H1 (cell line): ENCODE measurements at regions not wholly inside any gene's neighbourhood (a gene's known extent, or its start where the extent isn't known, plus 50 kb on each side); places are given as distances from the start of the nearest gene placed in this dataset.

Experiments used
- CTCF ChIA-PET: fragments of 300-600 bp; sonication (Branson Sonifier 250); formaldehyde crosslinking; loops from one replicate; lab custom pipeline; 2021; ENCODE audit not compliant: partially characterized antibody; lab: Charles Lee
- POLR2A ChIA-PET: fragments of 300-600 bp; sonication (Branson Sonifier 250); formaldehyde crosslinking; loops from one replicate; lab custom pipeline; 2021; ENCODE audit warnings: inconsistent platforms; ENCODE audit not compliant: partially characterized antibody; lab: Charles Lee
- DNase-seq, 2 experiments: peaks; one replicate each; pipeline versions ENCODE4 v3.0.0 to v3.0.0-alpha.2; 2010 to 2022; ENCODE audit warnings: low spot score in 2 of 2, low read depth in 1 of 2, mixed read lengths in 1 of 2
- FAIRE-seq: peaks from 2 replicates; lab custom pipeline; 2011; peaks lifted over from hg19 to GRCh38; lab: Jason Lieb, UNC
- H2AFZ ChIP-seq: 2 replicates; pipeline ENCODE4 v1.8.1; 2012; ENCODE audit warnings: low read length, inconsistent platforms
- H2AK5ac ChIP-seq: 2 replicates; pipeline ENCODE4 v1.6.1; 2013; ENCODE audit warnings: low read depth, low read length
- H2BK120ac ChIP-seq: replicated peaks from 2 replicates; pipeline ENCODE3; 2013; ENCODE audit warnings: low read depth, low read length, inconsistent platforms
- H2BK12ac ChIP-seq: 2 replicates; pipeline ENCODE4 v1.6.1; 2013; ENCODE audit warnings: low read depth, low read length
- H2BK15ac ChIP-seq: 2 replicates; pipeline ENCODE4 v1.6.1; 2013; ENCODE audit warnings: low read length
- H2BK20ac ChIP-seq: 2 replicates; pipeline ENCODE4 v1.6.1; 2013; ENCODE audit warnings: low read length
- H2BK5ac ChIP-seq: 2 replicates; pipeline ENCODE4 v1.6.1; 2013; ENCODE audit warnings: low read depth, low read length
- H3K14ac ChIP-seq: 2 replicates; pipeline ENCODE4 v1.6.1; 2013; ENCODE audit warnings: inconsistent platforms; ENCODE audit not compliant: insufficient read length
- H3K18ac ChIP-seq: 2 replicates; pipeline ENCODE4 v1.6.1; 2013; ENCODE audit warnings: low read length; ENCODE audit errors: extremely low read depth
- H3K23ac ChIP-seq: 2 replicates; pipeline ENCODE4 v1.6.1; 2013; ENCODE audit warnings: inconsistent platforms; ENCODE audit not compliant: insufficient read length
- H3K23me2 ChIP-seq: 2 replicates; pipeline ENCODE4 v1.6.1; 2013; ENCODE audit warnings: low read depth, low read length
- H3K27ac ChIP-seq: 2 replicates; pipeline ENCODE4 v1.6.1; 2011; ENCODE audit warnings: low read depth, low read length, inconsistent platforms
- H3K27me3 ChIP-seq, 4 experiments: replicated peaks in 1 of 4; 1 replicate in 1 of 4; 2 replicates in 3 of 4; pipeline versions ENCODE4 v1.6.1 to v1.8.1; 2011 to 2013; ENCODE audit warnings: low read length in 3 of 4, mild to moderate bottlenecking in 3 of 4, inconsistent platforms in 2 of 4, mixed read lengths in 2 of 4, moderate library complexity in 1 of 4; ENCODE audit not compliant: control insufficient read depth in 3 of 4, insufficient read depth in 3 of 4; ENCODE audit errors: extremely low read depth in 1 of 4
- H3K36me3 ChIP-seq, 4 experiments: 2 replicates each; pipeline versions ENCODE4 v1.6.1 to v1.8.1; 2011 to 2013; ENCODE audit warnings: mild to moderate bottlenecking in 4 of 4, low read length in 3 of 4, moderate library complexity in 2 of 4, control low read depth in 1 of 4, inconsistent platforms in 1 of 4; ENCODE audit not compliant: insufficient read depth in 4 of 4, control insufficient read depth in 2 of 4
- H3K4ac ChIP-seq: replicated peaks from 2 replicates; pipeline ENCODE3; 2013; ENCODE audit warnings: low read length, low read depth, mixed read lengths, inconsistent platforms; ENCODE audit not compliant: insufficient read length
- H3K4me1 ChIP-seq, 4 experiments: replicated peaks in 1 of 4; 1 replicate in 1 of 4; 2 replicates in 3 of 4; pipeline versions ENCODE4 v1.6.1 to v1.8.1; 2011 to 2013; ENCODE audit warnings: low read length in 3 of 4, inconsistent platforms in 2 of 4, mixed read lengths in 1 of 4; ENCODE audit not compliant: insufficient read depth in 4 of 4, control insufficient read depth in 3 of 4
- H3K4me2 ChIP-seq, 2 experiments: 2 replicates each; pipeline versions ENCODE4 v1.6.1 to v1.8.1; 2011 to 2013; ENCODE audit warnings: low read depth in 2 of 2, low read length in 2 of 2, control low read depth in 1 of 2, inconsistent platforms in 1 of 2, mild to moderate bottlenecking in 1 of 2; ENCODE audit not compliant: insufficient read depth in 1 of 2
- H3K4me3 ChIP-seq, 4 experiments: fragments of 200-600, 300-600 bp in 1 of 4; sonication (generic), shearing (Covaris generic), sonication (Bioruptor Twin) in 1 of 4; 2 replicates each; pipeline versions ENCODE4 v1.5.1 to v1.8.1; 2011 to 2016; ENCODE audit warnings: low read length in 4 of 4, low read depth in 3 of 4, control low read depth in 2 of 4, inconsistent platforms in 2 of 4, mild to moderate bottlenecking in 2 of 4, mixed read lengths in 1 of 4, moderate library complexity in 1 of 4; ENCODE audit not compliant: insufficient read depth in 2 of 4; ENCODE audit errors: extremely low read depth in 1 of 4
- H3K56ac ChIP-seq: replicated peaks from 2 replicates; pipeline ENCODE3; 2013; ENCODE audit warnings: low read depth, mild to moderate bottlenecking, mixed read lengths, low read length, inconsistent platforms; ENCODE audit not compliant: insufficient read length
- H3K79me1 ChIP-seq: 2 replicates; pipeline ENCODE4 v1.6.1; 2013; ENCODE audit warnings: low read depth, low read length, control low read depth
- H3K79me2 ChIP-seq, 2 experiments: 2 replicates each; pipeline versions ENCODE4 v1.6.1 to v1.8.1; 2012 to 2013; ENCODE audit warnings: low read length in 2 of 2, mild to moderate bottlenecking in 2 of 2, inconsistent platforms in 1 of 2; ENCODE audit not compliant: insufficient read depth in 2 of 2, control insufficient read depth in 1 of 2
- H3K9ac ChIP-seq, 4 experiments: replicated peaks in 1 of 4; 1 replicate in 1 of 4; 2 replicates in 3 of 4; pipeline versions ENCODE4 v1.6.1 to v1.8.1; 2011 to 2013; ENCODE audit warnings: low read depth in 3 of 4, low read length in 3 of 4, control low read depth in 2 of 4, mild to moderate bottlenecking in 2 of 4, moderate library complexity in 2 of 4, inconsistent platforms in 1 of 4; ENCODE audit errors: extremely low read depth in 1 of 4
- H3K9me3 ChIP-seq, 2 experiments: 2 replicates each; pipeline versions ENCODE4 v1.6.1 to v1.8.1; 2012 to 2013; ENCODE audit warnings: mild to moderate bottlenecking in 2 of 2, moderate library complexity in 2 of 2, control low read depth in 1 of 2, inconsistent platforms in 1 of 2, low read depth in 1 of 2, low read length in 1 of 2, mixed read lengths in 1 of 2; ENCODE audit not compliant: insufficient read depth in 2 of 2
- H4K20me1 ChIP-seq, 2 experiments: replicated peaks in 1 of 2; 2 replicates each; pipeline versions ENCODE3 to v1.8.1; 2011 to 2013; ENCODE audit warnings: inconsistent platforms in 2 of 2, low read length in 2 of 2, mild to moderate bottlenecking in 1 of 2; ENCODE audit not compliant: insufficient read depth in 2 of 2, control insufficient read depth in 1 of 2
- H4K5ac ChIP-seq: 2 replicates; pipeline ENCODE4 v1.6.1; 2013; ENCODE audit warnings: low read length, low read depth, mixed read lengths, inconsistent platforms; ENCODE audit not compliant: insufficient read length
- H4K8ac ChIP-seq: 2 replicates; pipeline ENCODE4 v1.8.0; 2013; ENCODE audit warnings: mild to moderate bottlenecking, moderate library complexity, low read length, inconsistent platforms; ENCODE audit not compliant: insufficient read depth; ENCODE audit errors: extremely low read depth
- H4K91ac ChIP-seq: replicated peaks from 2 replicates; pipeline ENCODE3; 2013; ENCODE audit warnings: low read length, mixed read lengths, inconsistent platforms; ENCODE audit not compliant: insufficient read length
- EZH2 ChIP-seq: fragments of 200-600 bp; sonication (generic); IDR thresholded peaks from 2 replicates; pipeline ENCODE4 v1.7.1; 2012; ENCODE audit warnings: low read depth, mild to moderate bottlenecking, moderate library complexity, low read length, inconsistent platforms; ENCODE audit not compliant: severe bottlenecking
- FOSL1 ChIP-seq: IDR thresholded peaks from 2 replicates; pipeline ENCODE4 v1.6.1; 2011; ENCODE audit warnings: mild to moderate bottlenecking, low read depth, low read length, moderate library complexity; ENCODE audit not compliant: insufficient read depth
- WGBS, 2 experiments: shearing (Covaris generic) in 1 of 2; methylation state at CpG; one replicate each; pipeline versions ENCODE4 v1.1.6 to v1.1.7; 2013 to 2015; ENCODE audit warnings: low lambda C conversion rate in 2 of 2, mixed read lengths in 2 of 2, inconsistent platforms in 1 of 2, low coverage in 1 of 2, missing lambda C conversion rate in 1 of 2; ENCODE audit not compliant: insufficient replicate concordance in 2 of 2, insufficient coverage in 1 of 2, insufficient read length in 1 of 2; ENCODE audit errors: extremely low coverage in 1 of 2, missing lambda C conversion rate in 1 of 2; 5-methylcytosine and 5-hydroxymethylcytosine counted together
- TF ChIP-seq, protein P1 (sequence below): IDR thresholded peaks from 2 replicates; pipeline ENCODE4 v1.6.1; 2011; ENCODE audit warnings: low read depth, mild to moderate bottlenecking, low read length; ENCODE audit not compliant: insufficient read depth
- TF ChIP-seq, protein P2 (sequence below), 3 experiments: IDR thresholded peaks; 1 replicate in 2 of 3; 2 replicates in 1 of 3; pipeline versions ENCODE4 v1.5.1 to v1.6.1; 2011; ENCODE audit warnings: low read length in 3 of 3, mild to moderate bottlenecking in 3 of 3, inconsistent platforms in 2 of 3, low read depth in 1 of 3, moderate library complexity in 1 of 3; ENCODE audit not compliant: insufficient read depth in 1 of 3; ENCODE audit errors: control extremely low read depth in 1 of 3
- TF ChIP-seq, protein P3 (sequence below): IDR thresholded peaks from 2 replicates; pipeline ENCODE4 v1.6.1; 2012; ENCODE audit warnings: inconsistent platforms

DNA sequence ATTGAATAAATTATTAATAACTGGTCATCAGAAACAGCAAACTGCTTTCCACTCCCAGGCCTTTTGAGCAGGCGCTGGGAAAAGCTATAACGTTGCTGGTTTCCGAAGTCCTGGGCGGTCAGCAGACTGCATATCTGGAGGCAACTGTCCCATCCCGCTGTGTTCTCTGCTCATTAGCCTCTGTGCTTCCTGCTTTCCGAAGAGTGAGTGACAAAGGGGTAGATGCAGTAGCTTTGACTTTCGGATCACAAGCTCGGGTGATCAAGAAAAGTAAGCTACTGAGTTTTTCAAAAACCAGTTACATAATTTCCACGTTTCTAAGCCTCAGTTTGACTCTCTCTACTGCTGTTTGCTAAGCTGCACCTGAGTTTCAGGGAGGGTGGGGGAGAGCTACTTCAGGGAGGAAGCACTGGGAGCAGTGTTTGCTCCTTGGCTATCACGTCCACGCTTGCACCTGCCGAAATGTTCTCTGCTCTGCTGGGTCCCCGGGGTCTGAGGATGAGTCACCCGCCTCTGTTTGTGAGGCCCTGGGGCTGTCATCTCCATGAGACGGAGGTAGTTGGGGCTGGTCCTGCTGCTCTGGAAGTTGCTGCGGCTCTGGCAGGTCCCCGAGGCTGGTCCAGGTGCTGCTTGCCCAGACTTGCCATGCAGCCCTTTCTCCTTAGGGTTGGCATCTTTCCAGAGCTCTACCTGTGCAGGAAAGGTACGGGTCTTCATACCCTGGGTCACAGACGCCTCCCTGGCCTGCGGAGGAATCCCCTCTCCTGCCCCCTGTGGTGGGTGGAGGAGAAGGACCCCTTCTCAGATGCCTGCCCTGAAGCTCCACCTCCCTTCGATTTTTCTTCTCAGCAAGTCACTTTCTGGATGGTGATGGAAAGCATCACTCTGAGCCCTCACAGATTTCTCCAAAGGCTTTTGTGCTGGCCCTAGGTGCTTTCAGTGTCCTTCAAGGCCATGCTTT is 220.0 kb downstream of the QKI start:
- POLR2A ChIA-PET, result interaction anchor here (0.8 kb wide), 1 partner anchor 439 kb away, joined by 3 read pairs; no protein-coding TSS in a partner anchor
- Histone ChIP-seq H2BK20ac (no peak overlapping the region), H3K27ac (no peak overlapping the region), H3K4ac (no peak overlapping the region), H3K4me3 (no peak overlapping the region), H2AFZ (no peak overlapping the region; the same call in 1 of the 2 replicates), H2BK120ac (no peak overlapping the region), H3K14ac (no peak overlapping the region), H2AK5ac (no peak overlapping the region), H3K23ac (no peak overlapping the region), H2BK12ac (no peak overlapping the region), H3K4me2 (no peak overlapping the region; a peak in 1 of 4 replicates), H4K8ac (no peak overlapping the region), H3K56ac (no peak overlapping the region), H2BK5ac (peak overlapping the region; percentile 38; the same call in 1 of the 2 replicates), H3K4me1 (peaks cover 5 to 20% (median 13%) of the 10 kb centered on the region in 4 experiments), H3K9ac (no peak overlapping the region), H3K79me1 (no peaks in the 10 kb centered on the region), H3K18ac (0 out of 2 replicates have a peak overlapping the region, but pooled peaks have one; percentile 6), H3K27me3 (no peaks in the 10 kb centered on the region), H3K23me2 (peaks cover 3% of the 10 kb centered on the region; the same call in 1 of the 2 replicates), H2BK15ac (no peak overlapping the region), H3K36me3 (no peaks in the 10 kb centered on the region), H4K91ac (peak overlapping the region; percentile 7), H4K5ac (no peak overlapping the region), H3K9me3 (peaks cover 3 to 12% of the 10 kb centered on the region in 2 experiments; a peak in 1 of 4 replicates), H4K20me1 (peaks cover 0 to 2% of the 10 kb centered on the region in 2 experiments), H3K79me2 (no peaks in the 10 kb centered on the region; a peak in 1 of 4 replicates)
- CTCF ChIA-PET, result interaction anchor here (0.6 to 1.6 kb wide), 9 partner anchors 12 to 349 kb away, joined by 3 to 5 read pairs (median 3); no protein-coding TSS in a partner anchor
- 90% methylated on average over 21 of the region's 21 CpGs; no CpG with 5 or more reads in 1 of the 2 experiments for WGBS, 2 experiments
- no peak for FAIRE-seq
- no peak for DNase-seq
- TF ChIP-seq, protein P1, sequence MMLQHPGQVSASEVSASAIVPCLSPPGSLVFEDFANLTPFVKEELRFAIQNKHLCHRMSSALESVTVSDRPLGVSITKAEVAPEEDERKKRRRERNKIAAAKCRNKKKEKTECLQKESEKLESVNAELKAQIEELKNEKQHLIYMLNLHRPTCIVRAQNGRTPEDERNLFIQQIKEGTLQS, result no peak
- TF ChIP-seq, protein P2, sequence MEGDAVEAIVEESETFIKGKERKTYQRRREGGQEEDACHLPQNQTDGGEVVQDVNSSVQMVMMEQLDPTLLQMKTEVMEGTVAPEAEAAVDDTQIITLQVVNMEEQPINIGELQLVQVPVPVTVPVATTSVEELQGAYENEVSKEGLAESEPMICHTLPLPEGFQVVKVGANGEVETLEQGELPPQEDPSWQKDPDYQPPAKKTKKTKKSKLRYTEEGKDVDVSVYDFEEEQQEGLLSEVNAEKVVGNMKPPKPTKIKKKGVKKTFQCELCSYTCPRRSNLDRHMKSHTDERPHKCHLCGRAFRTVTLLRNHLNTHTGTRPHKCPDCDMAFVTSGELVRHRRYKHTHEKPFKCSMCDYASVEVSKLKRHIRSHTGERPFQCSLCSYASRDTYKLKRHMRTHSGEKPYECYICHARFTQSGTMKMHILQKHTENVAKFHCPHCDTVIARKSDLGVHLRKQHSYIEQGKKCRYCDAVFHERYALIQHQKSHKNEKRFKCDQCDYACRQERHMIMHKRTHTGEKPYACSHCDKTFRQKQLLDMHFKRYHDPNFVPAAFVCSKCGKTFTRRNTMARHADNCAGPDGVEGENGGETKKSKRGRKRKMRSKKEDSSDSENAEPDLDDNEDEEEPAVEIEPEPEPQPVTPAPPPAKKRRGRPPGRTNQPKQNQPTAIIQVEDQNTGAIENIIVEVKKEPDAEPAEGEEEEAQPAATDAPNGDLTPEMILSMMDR (IDR thresholded peaks at IDR 0.05; ENCODE audit: control extremely low read depth in 1 of 3, insufficient read depth in 1 of 3, low read depth in 1 of 3, low read length in 3 of 3), result peak in 2 of 3 experiments; percentile 2 to 5; a peak in 2 of 4 replicates
- TF ChIP-seq, protein P3, sequence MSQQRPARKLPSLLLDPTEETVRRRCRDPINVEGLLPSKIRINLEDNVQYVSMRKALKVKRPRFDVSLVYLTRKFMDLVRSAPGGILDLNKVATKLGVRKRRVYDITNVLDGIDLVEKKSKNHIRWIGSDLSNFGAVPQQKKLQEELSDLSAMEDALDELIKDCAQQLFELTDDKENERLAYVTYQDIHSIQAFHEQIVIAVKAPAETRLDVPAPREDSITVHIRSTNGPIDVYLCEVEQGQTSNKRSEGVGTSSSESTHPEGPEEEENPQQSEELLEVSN, result no peak
- TF ChIP-seq FOSL1, result no peak
- TF ChIP-seq EZH2, result no peak
